ENCODE measurements at regions not wholly inside any gene's neighbourhood (a gene's known extent, or its start where the extent isn't known, plus 50 kb on each side); places are given as distances from the start of the nearest gene placed in this dataset.

DNA sequence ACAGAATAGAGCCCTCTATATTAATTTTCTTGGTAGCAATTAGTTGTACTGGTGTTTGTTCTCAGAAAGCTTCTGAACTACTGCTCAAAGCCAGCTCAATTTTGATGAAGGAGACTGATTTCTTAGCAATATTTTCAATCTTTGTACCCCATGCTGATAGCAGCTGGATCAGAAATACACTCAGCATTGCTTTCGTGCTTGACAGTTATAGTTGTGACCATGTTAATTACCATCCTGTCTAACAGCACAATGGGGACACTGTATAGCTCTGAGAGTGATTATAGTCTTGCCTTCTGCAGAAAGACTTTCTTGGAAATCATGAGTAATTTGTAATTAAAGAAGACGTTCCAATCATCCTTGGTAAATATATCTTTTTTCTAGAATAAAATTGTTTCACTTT, 79.7 kb upstream of the GNPDA2 start:
- no peak for DNase-seq
- H3K4me3 ChIP-seq (ENCODE audit: insufficient read depth, low read depth, low read length): no peak overlapping the region
- no peaks in the 10 kb centered on the region for H3K36me3 ChIP-seq (replicated peaks; ENCODE audit: control insufficient read depth, insufficient read depth, low read length)
- no peaks in the 10 kb centered on the region for H3K27me3 ChIP-seq (ENCODE audit: control insufficient read depth, insufficient read depth, low read length)

DNA sequence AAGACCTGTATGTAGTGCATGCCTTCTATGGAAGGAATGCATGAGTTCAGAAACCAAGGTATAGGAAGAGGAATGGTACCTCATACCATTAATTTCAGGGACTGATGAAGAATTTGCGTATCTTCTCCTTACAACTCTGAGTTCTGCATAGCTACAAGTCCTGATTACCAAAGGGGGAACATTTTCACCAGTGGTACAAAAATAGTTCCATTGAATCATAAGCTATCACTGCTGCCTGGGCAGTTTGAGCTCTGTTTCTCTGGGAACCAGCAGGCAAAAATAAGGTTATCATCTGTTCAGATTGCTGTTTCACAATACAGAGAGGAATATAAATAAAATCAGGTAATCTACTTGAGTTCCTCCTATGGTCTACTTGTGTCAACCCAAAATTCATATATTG, 77.9 kb upstream of the GNPDA2 start:
- no peaks in the 10 kb centered on the region for H3K36me3 ChIP-seq (replicated peaks; ENCODE audit: control insufficient read depth, insufficient read depth, low read length)
- H3K4me3 ChIP-seq (ENCODE audit: insufficient read depth, low read depth, low read length): no peak overlapping the region
- DNase-seq: no peak
- H3K27me3 ChIP-seq (ENCODE audit: control insufficient read depth, insufficient read depth, low read length): no peaks in the 10 kb centered on the region

DNA sequence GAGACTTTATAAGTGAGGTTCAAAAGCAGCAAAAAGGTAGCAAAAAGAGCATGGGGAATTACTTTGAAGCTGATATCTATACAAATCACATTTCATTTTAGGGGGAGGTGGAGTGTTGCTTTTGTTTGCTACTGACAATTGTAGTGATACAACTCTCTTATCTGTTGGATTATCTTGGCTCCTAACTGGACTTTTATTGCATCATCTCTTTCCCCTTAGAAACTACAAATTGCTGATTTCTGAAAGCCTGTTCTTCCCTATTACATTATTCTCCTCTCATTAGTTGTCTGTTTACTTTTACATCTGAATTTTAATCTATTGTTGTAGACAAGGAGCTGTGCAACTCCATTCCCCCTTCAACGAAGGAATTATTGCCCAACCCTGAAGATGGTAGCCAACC, 75.0 kb upstream of the GNPDA2 start:
- no peaks in the 10 kb centered on the region for H3K36me3 ChIP-seq (replicated peaks; ENCODE audit: control insufficient read depth, insufficient read depth, low read length)
- H3K4me3 ChIP-seq (ENCODE audit: insufficient read depth, low read depth, low read length): no peak overlapping the region
- no peak for DNase-seq
- no peaks in the 10 kb centered on the region for H3K27me3 ChIP-seq (ENCODE audit: control insufficient read depth, insufficient read depth, low read length)

DNA sequence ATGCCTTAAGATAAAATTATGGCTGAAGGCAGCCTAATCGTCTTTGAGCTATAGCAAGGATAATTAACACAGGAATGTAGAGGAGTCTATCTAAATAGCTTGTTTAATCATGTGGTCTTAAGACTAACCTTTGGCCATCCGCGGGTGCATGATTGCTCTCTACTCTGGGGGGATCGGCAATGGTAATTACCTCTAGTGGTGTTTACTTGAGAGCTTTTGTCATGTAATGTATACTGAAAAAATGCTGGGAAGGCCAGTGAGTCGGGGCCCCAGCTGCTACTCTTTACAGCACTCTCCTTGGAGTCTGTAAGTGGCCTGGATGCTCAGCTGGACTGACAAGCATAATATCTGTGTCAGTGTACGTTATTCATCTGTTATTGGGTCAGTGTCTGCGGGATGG, 65.5 kb upstream of the GNPDA2 start:
- Histone ChIP-seq H3K27me3 (ENCODE audit: control insufficient read depth, insufficient read depth, low read length) (no peaks in the 10 kb centered on the region), H3K4me3 (ENCODE audit: insufficient read depth, low read depth, low read length) (no peak overlapping the region)
- no peak for DNase-seq

GRCh38 chr4:44777115-44777514, 50.8 kb upstream of the GNPDA2 start:
- DNase-seq: no peak
- Histone ChIP-seq H3K4me3 (ENCODE audit: insufficient read depth, low read depth, low read length) (no peak overlapping the region), H3K36me3 (replicated peaks; ENCODE audit: control insufficient read depth, insufficient read depth, low read length) (no peaks in the 10 kb centered on the region), H3K27me3 (ENCODE audit: control insufficient read depth, insufficient read depth, low read length) (no peaks in the 10 kb centered on the region)

More for the DNA sequence above, 65.5 kb upstream of the GNPDA2 start:
- H3K36me3 ChIP-seq (replicated peaks; ENCODE audit: control insufficient read depth, insufficient read depth, low read length): no peaks in the 10 kb centered on the region

Data from H7 (cell line).